T-helper 2 cell treated with Interferon-gamma antibody and Interleukin-4, amounts not matched to agents 5 μg/mL and 100 μg/mL, for 36 hours (primary cell): ENCODE measurements at regions not wholly inside any gene's neighbourhood (a gene's known extent, or its start where the extent isn't known, plus 50 kb on each side); places are given as distances from the start of the nearest gene placed in this dataset.

ENCODE experiments used
- DNase-seq: peaks from one replicate; pipeline ENCODE4 v3.0.0; 2021; ENCODE audit warnings: low spot score
- H3K27ac Mint-ChIP-seq: one replicate; pipeline ENCODE4 v1.8.0; 2021; ENCODE audit warnings: mild to moderate bottlenecking, mixed read lengths
- H3K27me3 Mint-ChIP-seq: one replicate; pipeline ENCODE4 v1.8.0; 2021; ENCODE audit warnings: low read depth, mixed read lengths
- H3K36me3 Mint-ChIP-seq: one replicate; pipeline ENCODE4 v1.8.0; 2021; ENCODE audit warnings: low read depth, mixed read lengths
- H3K4me1 Mint-ChIP-seq: one replicate; pipeline ENCODE4 v1.8.0; 2021; ENCODE audit warnings: low read depth, mixed read lengths
- H3K4me3 Mint-ChIP-seq: one replicate; pipeline ENCODE4 v1.8.0; 2022; ENCODE audit warnings: mild to moderate bottlenecking, moderate library complexity, mixed read lengths
- H3K9me3 Mint-ChIP-seq: one replicate; pipeline ENCODE4 v1.8.0; 2021; ENCODE audit warnings: mixed read lengths

GRCh38 chr13:109646423-109646822 lies 140.0 kb downstream of the IRS2 start:
- Mint-ChIP-seq H3K36me3 (no peaks in the 10 kb centered on the region), H3K4me1 (no peaks in the 10 kb centered on the region), H3K27me3 (no peaks in the 10 kb centered on the region), H3K27ac (no peak overlapping the region), H3K9me3 (peaks cover 17% of the 10 kb centered on the region), H3K4me3 (no peak overlapping the region)
- no peak for DNase-seq

- DNase-seq = no peak
- no peaks in the 10 kb centered on the region for H3K27me3 Mint-ChIP-seq
- no peaks in the 10 kb centered on the region for H3K36me3 Mint-ChIP-seq
- H3K4me1 Mint-ChIP-seq = no peaks in the 10 kb centered on the region
- H3K4me3 Mint-ChIP-seq = no peak overlapping the region
- peaks cover 23% of the 10 kb centered on the region for H3K9me3 Mint-ChIP-seq
- no peak overlapping the region for H3K27ac Mint-ChIP-seq
Observed at GRCh38 chr13:109645831-109646230, 140.6 kb downstream of the IRS2 start.

GRCh38 chr13:109644956-109645355 lies 141.4 kb downstream of the IRS2 start:
- DNase-seq = no peak
- no peak overlapping the region for H3K4me3 Mint-ChIP-seq
- no peaks in the 10 kb centered on the region for H3K4me1 Mint-ChIP-seq
- H3K36me3 Mint-ChIP-seq = no peaks in the 10 kb centered on the region
- H3K27me3 Mint-ChIP-seq = no peaks in the 10 kb centered on the region
- no peak overlapping the region for H3K27ac Mint-ChIP-seq
- peaks cover 30% of the 10 kb centered on the region for H3K9me3 Mint-ChIP-seq

DNA sequence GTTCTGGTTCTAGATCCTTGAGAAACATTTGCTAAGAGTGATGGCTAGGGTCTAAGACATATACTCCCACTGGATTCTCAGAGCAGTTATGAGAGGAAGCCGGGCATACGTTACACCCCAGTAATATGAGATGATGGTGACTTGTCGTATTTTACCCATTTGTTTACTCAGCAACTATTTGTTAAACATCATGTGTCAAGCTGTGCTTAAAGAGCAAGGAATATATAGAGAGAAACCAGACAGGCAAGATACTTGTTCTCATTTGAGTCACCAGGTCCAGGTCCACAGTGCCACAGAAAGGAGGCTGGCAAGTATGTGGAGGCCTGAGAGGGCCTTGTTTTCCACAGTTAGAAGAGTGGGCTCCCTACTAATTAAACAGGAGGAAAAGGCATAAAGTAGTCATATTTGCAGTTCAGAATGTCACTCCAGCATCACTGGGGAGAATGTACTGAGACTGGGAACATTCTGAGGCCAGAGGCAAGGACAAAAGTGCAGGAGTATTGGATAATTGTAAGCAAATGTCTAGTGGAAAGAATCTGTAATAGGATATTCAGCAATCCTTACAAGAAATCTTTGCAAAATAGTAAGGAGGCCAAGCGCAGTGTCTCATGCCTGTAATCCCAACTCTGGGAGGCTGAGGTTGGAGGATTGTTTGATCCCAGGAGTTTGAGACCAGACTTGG lies 142.2 kb downstream of the IRS2 start:
- Mint-ChIP-seq H3K27me3 (no peaks in the 10 kb centered on the region), H3K27ac (no peak overlapping the region), H3K36me3 (no peaks in the 10 kb centered on the region), H3K9me3 (peaks cover 34% of the 10 kb centered on the region), H3K4me3 (no peak overlapping the region), H3K4me1 (no peaks in the 10 kb centered on the region)
- DNase-seq = no peak

DNA sequence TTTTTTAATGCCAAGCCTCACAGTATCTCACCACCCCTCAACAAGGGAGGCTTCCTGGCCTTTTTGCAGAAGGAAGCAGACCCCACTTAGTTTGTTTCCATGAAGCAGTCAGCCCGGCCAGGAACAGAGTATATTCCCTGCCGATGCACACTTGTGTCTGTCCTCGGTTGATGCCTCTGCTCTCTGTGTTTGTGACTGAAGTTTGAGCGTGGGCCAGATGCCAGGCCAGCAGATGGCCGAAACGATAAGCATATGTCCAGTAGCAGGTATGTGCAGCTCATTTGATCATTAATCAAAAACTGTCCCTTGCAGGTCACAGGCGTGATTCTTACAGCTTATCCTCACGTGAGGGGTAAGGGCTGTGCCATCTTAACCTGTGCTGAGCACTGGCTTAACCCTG lies 144.0 kb downstream of the IRS2 start:
- no peaks in the 10 kb centered on the region for H3K36me3 Mint-ChIP-seq
- DNase-seq = no peak
- no peak overlapping the region for H3K4me3 Mint-ChIP-seq
- no peak overlapping the region for H3K27ac Mint-ChIP-seq
- H3K9me3 Mint-ChIP-seq = peaks cover 47% of the 10 kb centered on the region
- no peaks in the 10 kb centered on the region for H3K4me1 Mint-ChIP-seq
- H3K27me3 Mint-ChIP-seq = no peaks in the 10 kb centered on the region

- Mint-ChIP-seq H3K27me3 (no peaks in the 10 kb centered on the region), H3K9me3 (peaks cover 44% of the 10 kb centered on the region), H3K4me1 (no peaks in the 10 kb centered on the region), H3K27ac (no peak overlapping the region), H3K4me3 (no peak overlapping the region), H3K36me3 (no peaks in the 10 kb centered on the region)
- DNase-seq = no peak
Observed at GRCh38 chr13:109636736-109637135, 149.6 kb downstream of the IRS2 start.

DNA sequence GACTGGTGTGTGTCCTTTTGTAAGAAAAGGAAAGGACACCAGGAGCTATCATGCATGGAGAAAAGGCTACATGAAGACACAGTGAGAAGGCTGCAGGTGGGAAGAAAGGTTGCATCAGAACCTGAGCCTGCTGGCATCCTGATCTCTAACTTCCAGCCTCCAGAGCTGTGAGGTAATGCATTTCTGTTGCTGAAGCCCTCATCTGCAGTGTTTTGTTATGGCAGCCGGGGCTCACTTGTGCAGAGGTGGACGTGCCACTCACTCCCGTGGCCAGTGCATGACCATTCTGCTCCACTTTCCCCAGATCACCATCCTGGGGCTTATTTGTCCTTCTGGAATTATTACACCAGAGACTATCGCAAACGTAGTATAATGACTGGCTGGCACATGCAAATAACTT lies 155.3 kb downstream of the IRS2 start:
- Mint-ChIP-seq H3K27ac (no peak overlapping the region), H3K36me3 (no peaks in the 10 kb centered on the region)

DNA sequence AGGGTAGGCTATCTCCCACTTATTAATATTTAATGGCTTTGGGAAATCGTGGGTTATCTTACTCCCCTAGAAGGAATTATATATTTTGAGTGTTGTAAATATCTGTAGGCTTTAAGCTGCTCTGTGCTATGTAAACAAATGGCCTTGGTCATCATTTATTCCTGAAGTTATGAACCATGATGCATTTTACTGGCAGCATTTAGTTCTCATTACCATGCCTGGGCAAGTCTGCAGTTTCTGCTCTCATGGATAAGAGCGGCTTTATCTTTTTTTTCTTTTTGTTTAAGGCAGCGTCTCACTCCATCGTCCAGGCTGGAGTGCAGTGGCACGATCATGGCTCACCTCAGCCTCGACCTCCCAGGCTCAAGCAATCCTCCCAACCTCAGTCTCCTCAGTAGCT lies 156.1 kb downstream of the IRS2 start:
- DNase-seq = no peak
- Mint-ChIP-seq H3K9me3 (peaks cover 12% of the 10 kb centered on the region), H3K4me3 (no peak overlapping the region), H3K36me3 (no peaks in the 10 kb centered on the region), H3K27me3 (no peaks in the 10 kb centered on the region), H3K27ac (no peak overlapping the region), H3K4me1 (no peaks in the 10 kb centered on the region)

More for the DNA sequence above, 155.3 kb downstream of the IRS2 start:
- Mint-ChIP-seq H3K27me3 (no peaks in the 10 kb centered on the region), H3K4me1 (no peaks in the 10 kb centered on the region), H3K4me3 (no peak overlapping the region), H3K9me3 (peaks cover 12% of the 10 kb centered on the region)
- DNase-seq = no peak

GRCh38 chr13:109629737-109630136 lies 156.6 kb downstream of the IRS2 start:
- DNase-seq = no peak
- no peak overlapping the region for H3K27ac Mint-ChIP-seq
- peaks cover 8% of the 10 kb centered on the region for H3K9me3 Mint-ChIP-seq
- H3K27me3 Mint-ChIP-seq = no peaks in the 10 kb centered on the region
- no peak overlapping the region for H3K4me3 Mint-ChIP-seq
- H3K36me3 Mint-ChIP-seq = no peaks in the 10 kb centered on the region
- no peaks in the 10 kb centered on the region for H3K4me1 Mint-ChIP-seq

- Mint-ChIP-seq H3K27ac (no peak overlapping the region), H3K36me3 (no peaks in the 10 kb centered on the region), H3K9me3 (peaks cover 5% of the 10 kb centered on the region), H3K27me3 (no peaks in the 10 kb centered on the region), H3K4me3 (no peak overlapping the region), H3K4me1 (no peaks in the 10 kb centered on the region)
- DNase-seq = no peak
Observed at GRCh38 chr13:109628251-109628699, 158.1 kb downstream of the IRS2 start.

- Mint-ChIP-seq H3K36me3 (no peaks in the 10 kb centered on the region), H3K4me3 (no peak overlapping the region)
Observed at GRCh38 chr13:109627649-109628048, 158.7 kb downstream of the IRS2 start.

GRCh38 chr13:109626386-109627171 lies 159.8 kb downstream of the IRS2 start:
- no peaks in the 10 kb centered on the region for H3K36me3 Mint-ChIP-seq
- no peak for DNase-seq
- H3K27me3 Mint-ChIP-seq = no peaks in the 10 kb centered on the region
- H3K4me3 Mint-ChIP-seq = no peak overlapping the region
- H3K27ac Mint-ChIP-seq = no peak overlapping the region
- no peaks in the 10 kb centered on the region for H3K9me3 Mint-ChIP-seq
- no peaks in the 10 kb centered on the region for H3K4me1 Mint-ChIP-seq

More at GRCh38 chr13:109627649-109628048, 158.7 kb downstream of the IRS2 start:
- Mint-ChIP-seq H3K27ac (no peak overlapping the region), H3K4me1 (no peaks in the 10 kb centered on the region), H3K9me3 (no peaks in the 10 kb centered on the region), H3K27me3 (no peaks in the 10 kb centered on the region)
- DNase-seq = no peak

DNA sequence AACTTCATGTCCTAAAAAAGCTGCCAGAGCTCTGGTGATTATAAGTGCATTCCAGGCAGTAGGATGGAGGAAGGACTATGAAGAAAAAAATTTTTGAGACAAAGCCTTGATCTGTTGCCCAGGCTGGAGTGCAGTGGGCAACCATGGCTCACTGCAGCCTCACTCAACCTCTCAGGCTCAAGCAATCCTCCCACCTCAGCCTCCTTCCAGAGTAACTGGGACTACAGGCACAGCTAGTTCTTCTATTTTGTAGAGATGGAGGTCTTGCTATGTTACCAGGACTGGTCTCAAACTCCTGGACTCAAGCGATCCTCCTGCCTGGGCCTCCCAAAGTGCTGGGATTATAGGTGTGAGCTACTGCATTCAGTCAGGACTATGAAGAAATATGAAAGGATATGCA lies 161.2 kb downstream of the IRS2 start:
- Mint-ChIP-seq H3K4me1 (no peaks in the 10 kb centered on the region), H3K4me3 (no peak overlapping the region), H3K36me3 (no peaks in the 10 kb centered on the region), H3K9me3 (no peaks in the 10 kb centered on the region), H3K27ac (no peak overlapping the region), H3K27me3 (no peaks in the 10 kb centered on the region)
- DNase-seq = no peak

DNA sequence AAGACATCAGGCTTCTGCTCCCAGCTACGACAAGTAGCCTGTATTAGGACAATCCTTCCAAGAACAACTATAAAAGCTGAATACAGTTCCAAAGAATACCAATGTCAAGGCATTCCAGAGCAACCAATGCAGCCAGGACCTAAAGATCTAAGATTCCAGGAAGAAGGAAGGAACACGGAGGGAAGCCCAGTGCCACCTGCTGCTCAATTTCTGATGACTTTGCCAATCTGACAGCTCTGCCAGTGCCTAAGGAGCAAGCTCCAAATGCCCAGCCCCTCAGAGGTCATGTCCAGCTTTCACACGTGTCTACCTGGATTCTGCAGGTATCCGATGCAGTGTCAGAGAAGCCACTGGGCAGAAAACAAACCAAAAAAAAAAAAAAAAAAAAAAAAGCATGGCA lies 164.4 kb downstream of the IRS2 start:
- no peaks in the 10 kb centered on the region for H3K36me3 Mint-ChIP-seq
- H3K27ac Mint-ChIP-seq = no peak overlapping the region
- H3K9me3 Mint-ChIP-seq = no peaks in the 10 kb centered on the region
- no peak overlapping the region for H3K4me3 Mint-ChIP-seq
- H3K27me3 Mint-ChIP-seq = no peaks in the 10 kb centered on the region
- no peak for DNase-seq
- no peaks in the 10 kb centered on the region for H3K4me1 Mint-ChIP-seq
